SK-N-MC (cell line): ENCODE measurements at regions not wholly inside any gene's neighbourhood (a gene's known extent, or its start where the extent isn't known, plus 50 kb on each side); places are given as distances from the start of the nearest gene placed in this dataset.

Experiments used
- EZH2 ChIP-seq: fragments of 200-600 bp; sonication (generic); IDR thresholded peaks from one replicate; pipeline ENCODE4 v1.6.1; 2017; ENCODE audit warnings: antibody characterized with exemption
- POLR2AphosphoS5 ChIP-seq: IDR thresholded peaks from 2 replicates; pipeline ENCODE4 v1.6.1; 2012; ENCODE audit warnings: mild to moderate bottlenecking, low read depth, low read length, borderline replicate concordance

- TF ChIP-seq EZH2 (no peak), POLR2AphosphoS5 (no peak)
These were observed 53.1 kb upstream of the OSBPL3 start for GRCh38 chr7:25032774-25033743.
